Hepatic stellate cell (primary cell): ENCODE measurements at regions not wholly inside any gene's neighbourhood (a gene's known extent, or its start where the extent isn't known, plus 50 kb on each side); places are given as distances from the start of the nearest gene placed in this dataset.
A peak's percentile ranks its signal among the peaks of the same experiment; 100 is the strongest.
"Not testable (repeated sequence)": the region's sequence is repeated elsewhere in the genome, so short reads cannot be mapped to it uniquely, and the experiment has no call there.

ENCODE experiments used
- DNase-seq: peaks from one replicate; pipeline ENCODE4 v3.0.0; 2011; ENCODE audit warnings: low spot score

DNA sequence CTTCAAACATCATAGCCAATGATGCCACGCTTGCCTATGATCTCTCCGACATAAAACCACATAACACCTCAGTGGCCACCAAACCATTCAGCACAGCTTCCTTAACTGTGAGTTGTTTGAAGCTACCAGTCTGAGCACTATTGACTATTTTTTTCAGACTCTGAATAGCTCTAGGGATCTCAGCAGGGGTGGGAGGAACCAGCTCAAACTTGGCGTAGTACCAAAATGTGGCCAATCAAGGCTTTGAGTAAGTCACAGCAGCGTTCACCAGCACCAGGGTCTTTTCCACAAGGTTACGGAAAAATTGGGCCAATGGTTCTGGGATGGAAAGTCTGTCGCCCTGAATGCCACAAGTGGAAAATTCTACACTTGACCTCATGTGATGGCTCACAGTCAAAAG is 70.6 kb downstream of the SMPDL3A start:
- DNase-seq: no peak

DNA sequence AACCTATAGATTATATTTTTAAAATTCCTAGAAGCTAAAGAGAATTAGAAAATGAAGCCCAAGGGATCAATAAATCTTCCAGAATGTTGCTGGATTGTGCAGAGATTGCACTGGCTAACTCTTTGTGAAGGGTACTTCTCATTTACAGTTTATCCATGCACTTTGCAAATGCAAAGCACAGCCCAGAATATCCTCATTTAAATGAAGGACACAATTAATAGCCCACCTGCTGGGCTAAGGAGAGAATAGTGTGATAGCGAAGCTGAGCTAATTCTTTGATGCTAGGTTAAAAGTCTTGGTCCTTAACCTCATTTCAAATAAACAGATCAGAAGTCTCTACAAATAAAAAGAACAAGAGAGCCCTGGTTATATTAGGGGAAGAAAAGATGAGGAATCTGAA is 72.5 kb downstream of the SMPDL3A start:
- no peak for DNase-seq

DNA sequence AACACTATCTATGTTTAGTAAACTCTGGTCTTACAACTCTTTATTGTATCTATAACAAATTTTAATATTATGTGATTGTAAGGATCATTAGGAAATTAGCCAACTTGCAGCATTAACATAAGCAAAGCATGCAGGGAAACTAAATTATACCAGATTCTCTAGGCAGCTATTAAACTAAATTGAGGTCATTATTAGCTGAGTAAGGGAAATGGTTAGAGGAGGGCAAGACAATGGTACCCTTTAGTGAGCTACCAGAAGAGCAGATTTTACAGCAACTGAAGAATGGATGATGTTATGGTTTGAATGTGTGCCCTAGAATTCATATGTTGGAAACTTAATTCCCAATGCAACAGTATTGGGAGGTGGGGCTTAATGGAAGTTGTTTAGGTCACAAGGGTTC is 79.1 kb downstream of the SMPDL3A start:
- no peak for DNase-seq

DNA sequence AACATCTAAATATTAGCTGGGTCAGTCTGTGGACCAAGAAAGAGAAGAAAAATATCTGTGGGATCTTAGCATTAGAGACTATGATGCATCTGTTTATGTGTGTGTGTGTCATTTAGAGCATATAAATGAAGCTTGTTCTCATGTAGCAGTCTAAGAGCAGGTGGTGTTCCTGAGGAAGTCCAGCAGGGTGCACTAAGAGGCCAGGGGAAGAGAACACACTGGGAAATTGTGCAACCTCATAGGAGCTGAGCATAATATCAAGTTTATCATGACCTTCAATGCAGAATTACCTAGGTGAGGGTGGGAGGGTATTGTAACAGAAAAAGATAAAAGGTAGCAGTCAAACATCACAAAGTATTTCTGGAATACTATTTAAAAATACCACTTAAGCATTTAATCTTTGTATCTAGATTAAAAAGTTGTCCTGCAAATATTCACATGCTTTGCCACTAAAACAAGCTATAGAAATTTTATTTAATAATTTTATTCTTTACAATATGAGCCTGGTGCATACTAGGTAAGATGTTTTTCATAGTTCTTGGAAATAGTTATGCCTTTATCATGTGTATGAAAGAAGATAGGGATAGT is 80.5 kb downstream of the SMPDL3A start:
- DNase-seq: peak; percentile 11

DNA sequence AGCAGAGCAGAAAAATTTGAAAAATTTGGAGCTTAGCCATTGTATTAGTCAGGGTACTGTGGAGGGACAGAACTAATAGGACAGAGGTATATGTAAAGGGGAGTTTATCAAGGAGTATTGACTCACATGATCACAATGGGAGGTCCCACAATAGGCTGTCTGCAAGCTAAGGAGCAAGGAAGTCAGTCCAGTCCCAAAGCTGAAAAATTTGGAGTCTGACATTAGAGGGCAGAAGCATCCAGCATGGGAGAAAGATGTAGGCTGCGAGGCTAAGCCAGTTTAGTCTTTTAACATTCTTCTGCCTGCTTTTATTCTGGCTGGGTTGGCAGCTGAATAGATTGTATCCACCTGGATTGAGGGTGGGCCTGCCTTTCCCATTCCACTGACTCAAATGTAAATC is 82.0 kb downstream of the SMPDL3A start:
- DNase-seq: no peak

DNA sequence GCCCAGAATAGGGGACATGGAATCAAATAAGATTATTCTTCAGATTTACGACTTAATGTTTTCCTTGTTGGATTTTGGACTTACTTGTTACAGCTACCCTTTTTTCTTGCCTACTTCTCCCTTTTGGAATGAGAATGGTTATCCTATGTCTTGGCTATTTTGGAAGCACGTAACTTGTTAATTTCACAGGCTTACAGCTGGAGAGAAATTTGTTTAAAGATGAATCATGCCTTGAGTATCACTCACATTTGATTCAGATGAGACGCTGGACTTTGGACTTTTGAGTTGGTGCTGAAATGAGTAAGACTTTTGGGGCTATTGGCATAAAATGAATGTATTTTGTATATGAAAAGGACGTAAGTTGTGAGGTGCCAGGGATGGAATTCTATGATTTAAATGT is 83.3 kb downstream of the SMPDL3A start:
- DNase-seq: no peak

DNA sequence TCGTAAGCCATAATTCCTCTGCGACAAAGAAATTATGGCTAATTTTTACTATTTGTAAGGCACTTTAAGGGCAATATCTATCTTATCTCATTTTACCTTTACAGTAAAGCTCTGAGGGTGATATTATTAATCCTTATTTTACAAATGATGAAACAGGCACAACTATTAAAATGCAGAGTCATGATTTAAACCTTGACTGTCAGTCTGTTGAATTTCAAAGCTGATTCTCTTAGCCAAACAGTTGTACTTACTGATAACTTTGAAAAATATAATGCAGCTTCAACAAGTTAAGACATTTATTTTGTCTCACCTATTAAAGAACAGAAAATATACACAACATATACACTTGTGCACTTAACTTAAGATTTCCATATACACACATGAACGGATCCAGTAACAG is 88.2 kb downstream of the SMPDL3A start:
- DNase-seq: no peak

DNA sequence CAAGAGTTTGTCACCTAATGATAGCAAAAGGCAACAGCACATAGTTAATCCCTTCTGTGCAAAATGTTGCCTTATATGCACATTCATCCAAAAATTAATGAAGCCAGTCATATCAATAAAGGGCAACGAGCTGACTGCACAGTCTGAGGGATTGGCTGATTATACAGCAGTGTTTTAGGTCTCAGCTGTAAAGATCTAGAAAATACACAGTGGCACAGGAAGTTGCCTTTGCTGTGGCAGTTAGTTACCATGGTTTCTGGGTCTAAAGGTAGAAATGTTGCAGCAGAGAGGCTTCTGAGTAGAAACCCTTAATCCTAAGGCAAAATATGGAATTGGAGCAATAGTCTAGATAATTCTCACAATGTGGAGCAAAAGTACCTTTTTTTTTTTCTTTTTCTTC is 89.7 kb downstream of the SMPDL3A start:
- no peak for DNase-seq

DNA sequence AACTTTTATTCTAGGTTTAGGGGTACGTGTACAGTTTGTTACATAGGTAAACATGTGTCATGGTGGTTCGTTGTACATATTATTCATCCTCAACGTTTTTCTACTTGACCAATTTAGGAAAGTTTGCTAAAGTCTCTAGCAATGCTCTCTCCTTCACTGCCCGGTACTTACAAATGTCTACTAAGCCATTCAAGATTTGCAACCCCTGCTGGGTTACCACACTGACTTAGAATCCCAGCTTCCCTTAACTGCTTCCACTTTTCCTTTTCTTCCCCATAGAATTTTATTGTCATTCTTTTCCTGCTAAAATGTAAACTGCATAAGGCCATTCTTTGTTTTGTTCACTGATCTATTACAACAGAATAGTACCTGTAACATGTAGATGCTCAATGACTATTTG is 97.4 kb downstream of the SMPDL3A start:
- no peak for DNase-seq

DNA sequence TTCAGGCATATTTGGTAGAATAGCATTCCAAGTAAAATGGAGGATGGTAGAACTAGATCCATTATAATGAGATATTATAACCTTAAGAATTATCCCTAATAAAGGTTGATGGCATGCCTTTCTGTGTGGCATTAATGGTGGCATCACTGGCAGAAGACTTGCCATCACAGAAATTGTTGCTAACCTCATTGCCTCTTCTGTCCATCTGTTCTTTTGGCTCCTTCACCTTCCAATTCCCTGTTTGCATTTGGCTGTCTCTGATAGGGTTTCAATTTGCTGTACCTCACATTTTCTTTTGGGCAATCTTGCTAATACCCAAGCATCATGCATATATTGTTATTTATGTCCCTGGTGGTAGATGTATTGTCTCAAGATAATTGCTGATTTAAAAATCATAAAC is 98.9 kb downstream of the SMPDL3A start:
- DNase-seq: no peak

DNA sequence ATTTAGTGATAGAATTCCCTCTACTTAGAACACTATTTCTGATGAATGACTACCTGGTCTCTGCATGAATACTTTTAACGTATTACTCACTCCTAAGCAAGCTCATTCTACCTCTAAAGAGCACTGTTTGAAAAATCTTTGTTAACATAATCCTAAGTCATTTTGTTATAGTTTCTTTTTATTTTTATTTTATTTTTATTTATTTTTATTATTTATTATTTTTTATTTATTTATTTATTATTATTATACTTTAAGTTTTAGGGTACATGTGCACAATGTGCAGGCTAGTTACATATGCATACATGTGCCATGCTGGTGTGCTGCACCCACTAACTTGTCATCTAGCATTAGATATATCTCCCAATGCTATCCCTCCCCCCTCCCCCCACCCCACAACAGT is 99.6 kb downstream of the SMPDL3A start:
- DNase-seq: not testable (repeated sequence)

DNA sequence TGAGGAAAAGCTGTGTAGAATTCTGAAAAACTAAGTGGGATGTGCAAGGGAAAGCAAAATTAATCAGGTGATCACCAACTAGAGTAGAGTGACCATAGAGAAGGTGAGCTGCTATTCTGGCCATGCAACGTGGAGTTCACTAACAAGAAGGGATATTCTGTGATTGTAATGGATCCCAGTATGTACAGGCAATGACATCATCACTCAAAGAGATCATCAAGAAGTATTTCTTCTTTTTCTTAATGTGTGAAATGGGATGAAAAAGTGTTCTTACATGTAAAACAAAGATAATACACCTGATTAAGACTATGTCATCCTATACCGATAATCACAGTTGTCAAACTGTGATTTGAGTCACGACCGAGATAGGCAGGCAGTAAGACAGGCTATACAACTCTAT is 101.2 kb downstream of the SMPDL3A start:
- DNase-seq: no peak

DNA sequence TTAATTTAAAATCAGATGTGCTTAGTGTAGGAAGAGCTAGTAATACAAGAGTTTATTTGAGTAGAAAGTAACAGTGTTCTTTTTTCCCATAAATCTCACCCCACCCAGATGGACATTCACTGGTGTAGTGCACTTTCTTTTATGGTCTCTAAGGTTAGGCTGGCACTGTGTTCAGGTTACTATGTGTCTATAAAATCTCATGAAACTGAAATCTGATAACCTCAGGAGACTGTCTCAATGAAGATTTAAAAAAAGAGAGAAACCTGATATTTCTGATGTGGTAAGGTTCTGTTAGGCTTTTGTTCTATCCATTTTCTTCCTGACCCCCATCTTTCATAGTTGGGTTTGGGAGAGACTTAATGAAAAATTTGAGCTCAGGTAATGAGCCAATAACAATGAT is 101.2 kb upstream of the CLVS2 start:
- DNase-seq: no peak

DNA sequence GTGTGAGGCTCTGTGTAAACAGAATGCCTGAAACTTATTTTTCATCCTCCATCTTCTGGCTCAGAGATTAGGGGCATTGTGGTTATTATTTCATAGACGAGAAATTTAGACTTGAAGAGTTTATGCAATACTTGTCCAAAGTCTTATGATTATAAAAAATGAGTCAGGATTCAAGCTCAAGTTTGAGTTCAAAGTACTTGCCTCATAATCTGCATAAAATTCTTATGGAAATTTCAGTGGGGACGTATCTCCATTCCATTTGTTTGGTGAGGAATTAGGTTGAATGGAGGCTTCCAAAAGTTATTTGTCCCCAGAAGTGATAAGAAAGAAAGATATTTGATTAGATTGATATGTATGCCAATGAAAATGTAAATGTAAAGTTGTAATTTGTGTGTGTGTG is 93.7 kb upstream of the CLVS2 start:
- no peak for DNase-seq

DNA sequence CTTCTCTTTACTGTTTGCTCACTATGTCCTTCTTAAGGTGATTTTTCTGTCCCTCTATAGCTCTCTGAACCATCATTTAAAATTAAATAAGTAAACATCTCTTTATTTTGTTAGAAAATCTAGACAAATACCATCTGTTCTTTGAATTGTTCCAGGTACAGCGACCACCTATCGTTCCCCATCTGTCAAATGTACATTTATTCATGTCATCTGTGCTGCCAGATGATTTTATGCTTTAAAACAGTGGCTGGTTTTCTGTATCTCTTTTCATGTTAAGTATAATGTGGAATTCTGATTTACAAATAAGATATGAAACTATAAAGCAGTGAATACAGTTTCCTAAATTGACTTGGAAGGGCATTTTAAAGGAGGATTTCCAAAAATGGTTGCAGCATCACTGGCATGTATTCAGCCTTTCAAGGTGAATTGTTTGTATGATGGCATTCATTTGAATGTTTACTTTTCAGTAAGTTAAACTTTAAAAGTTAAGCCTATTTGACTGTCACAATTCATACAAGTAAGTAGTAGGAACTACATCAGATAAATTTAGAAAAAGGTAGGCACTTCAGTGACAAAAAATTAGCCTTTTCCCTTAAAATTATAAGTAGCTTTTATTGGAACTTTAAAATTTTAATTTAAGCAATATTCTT is 92.6 kb upstream of the CLVS2 start:
- no peak for DNase-seq

DNA sequence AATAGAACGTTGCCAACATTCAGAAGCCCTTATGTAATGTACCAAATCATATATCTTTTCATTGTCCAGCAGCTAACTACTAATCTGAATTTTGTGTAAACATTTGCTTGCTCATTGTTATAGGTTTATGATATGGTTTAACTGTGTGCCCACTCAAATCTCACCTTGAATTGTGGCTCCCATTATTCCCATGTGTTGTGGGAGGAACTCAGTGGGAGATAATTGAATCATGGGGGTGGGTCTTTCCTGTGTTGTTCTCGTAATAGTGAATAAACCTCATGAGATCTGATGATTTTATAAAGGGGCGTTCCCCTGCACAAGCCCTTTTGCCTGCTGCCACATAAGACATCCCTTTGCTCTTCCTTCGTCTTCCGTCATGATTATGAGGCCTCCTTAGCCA is 91.9 kb upstream of the CLVS2 start:
- no peak for DNase-seq

DNA sequence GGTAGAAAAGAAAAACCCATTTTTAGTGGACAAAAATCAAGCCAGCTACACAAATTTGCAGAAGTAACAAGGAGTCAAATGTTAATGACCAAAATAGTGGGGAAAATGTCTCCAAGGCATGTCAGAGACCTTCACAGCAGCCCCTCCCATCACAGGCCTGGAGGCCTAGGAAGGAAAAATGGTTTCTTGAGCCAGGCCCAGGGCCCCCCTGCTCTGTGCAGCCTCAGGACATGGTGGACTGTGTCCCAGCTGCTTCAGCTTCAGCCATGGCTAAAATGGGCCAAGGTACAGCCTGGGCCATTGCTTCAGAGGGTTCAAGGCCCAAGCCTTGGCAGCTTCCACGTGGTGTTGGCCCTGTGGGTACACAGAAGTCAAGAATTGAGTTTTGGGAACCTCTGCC is 82.5 kb upstream of the CLVS2 start:
- no peak for DNase-seq

DNA sequence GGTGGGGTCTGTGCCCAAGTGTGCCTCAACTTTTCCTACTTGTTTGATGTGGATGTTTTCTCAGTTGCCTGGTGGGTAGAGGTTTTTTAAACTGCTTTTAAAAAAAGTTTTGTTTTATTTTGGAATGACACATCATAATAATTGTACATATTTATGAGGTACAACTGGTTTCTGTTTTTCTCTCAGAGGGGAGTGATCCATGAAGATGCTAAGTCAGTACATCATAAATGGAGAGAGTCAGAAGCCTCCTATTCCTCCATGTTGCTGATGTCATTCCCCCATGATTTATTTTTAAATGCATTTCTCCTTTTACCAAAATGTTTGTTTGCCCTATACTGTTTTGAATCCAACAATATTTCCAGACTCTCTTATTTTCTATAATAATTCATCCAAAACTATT is 77.3 kb upstream of the CLVS2 start:
- no peak for DNase-seq

DNA sequence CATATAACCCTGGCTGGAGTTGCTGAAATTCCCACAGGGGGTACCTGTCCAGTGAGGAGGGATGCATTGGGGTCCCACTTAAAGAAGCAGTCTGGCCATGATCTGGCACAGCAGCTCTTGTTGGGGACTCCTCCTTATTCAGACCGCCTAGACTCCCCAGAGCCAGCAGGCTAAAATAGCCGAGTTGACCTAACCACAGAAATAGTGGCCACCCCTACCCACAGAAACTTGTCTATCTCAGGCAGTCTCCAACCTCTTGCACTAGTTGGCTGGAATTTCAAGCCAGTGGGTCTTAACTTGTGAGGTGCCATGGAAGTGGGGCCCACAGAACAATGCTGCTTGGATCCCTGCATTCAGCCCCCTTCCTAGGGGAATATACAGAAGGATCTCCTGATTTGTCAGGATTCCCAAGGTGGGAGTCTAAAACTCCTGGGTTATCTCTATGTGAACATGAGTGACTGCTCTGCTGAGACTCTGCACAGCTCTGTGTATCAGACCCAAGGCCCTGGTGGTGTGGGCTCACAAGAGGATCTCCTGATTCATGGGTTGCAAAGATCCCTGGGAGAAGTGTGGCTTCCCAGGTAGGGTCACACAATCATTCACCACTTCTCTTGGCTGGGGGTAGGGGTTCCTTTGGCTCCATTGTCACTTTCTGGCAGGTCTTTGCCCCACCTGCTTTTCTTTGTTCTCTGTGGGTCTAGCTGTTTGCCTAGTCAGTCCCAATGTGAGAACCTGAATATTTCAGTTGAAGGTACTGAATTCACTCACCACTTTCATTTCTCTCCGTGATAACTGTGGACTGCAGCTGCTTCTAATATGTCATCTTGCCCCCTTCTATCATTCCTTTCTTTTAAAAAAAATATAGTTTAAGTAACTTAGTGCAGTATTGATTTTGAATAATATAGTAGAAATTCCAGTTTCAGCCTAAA is 65.5 kb upstream of the CLVS2 start:
- DNase-seq: no peak

DNA sequence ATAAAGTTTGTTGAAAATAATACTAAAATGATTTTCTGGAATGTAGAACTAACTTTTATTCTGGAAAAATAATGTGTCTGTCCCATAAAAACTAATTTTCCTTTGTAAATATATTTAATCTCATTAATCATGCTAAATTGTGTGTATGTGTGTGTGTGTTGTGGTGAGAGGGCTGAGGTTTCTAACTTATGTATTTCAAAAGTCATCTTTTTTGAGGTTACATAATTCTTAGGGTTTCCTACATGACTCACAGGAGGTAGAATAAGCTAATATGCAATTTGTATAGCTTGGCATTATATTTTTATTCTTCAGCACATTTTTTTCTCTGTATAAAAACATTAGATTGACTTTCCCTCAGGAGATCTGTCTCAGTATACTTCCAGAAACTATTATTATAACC is 64.1 kb upstream of the CLVS2 start:
- no peak for DNase-seq

DNA sequence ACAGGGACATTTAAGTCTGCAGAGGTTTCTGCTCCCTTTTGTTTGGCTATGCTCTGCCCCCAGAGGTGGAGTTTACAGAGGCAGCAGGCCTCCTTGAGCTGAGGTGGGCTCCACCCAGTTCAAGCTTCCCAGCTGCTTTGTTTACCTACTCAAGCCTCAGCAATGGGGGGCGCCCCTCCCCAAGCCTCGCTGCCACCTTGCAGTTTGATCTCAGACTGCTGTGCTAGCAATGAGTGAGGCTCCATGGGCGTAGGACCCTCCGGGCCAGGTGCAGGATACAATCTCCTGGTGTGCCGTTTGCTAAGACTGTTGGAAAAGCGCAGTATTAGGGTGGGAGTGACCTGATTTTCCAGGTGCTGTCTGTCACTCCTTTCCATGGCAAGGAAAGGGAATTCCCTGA is 51.1 kb upstream of the CLVS2 start:
- not testable (repeated sequence) for DNase-seq
